Common myeloid progenitor, CD34-positive (primary cell): ENCODE measurements at regions not wholly inside any gene's neighbourhood (a gene's known extent, or its start where the extent isn't known, plus 50 kb on each side); places are given as distances from the start of the nearest gene placed in this dataset.

Source experiments
- CTCF ChIA-PET: fragments of 350-600 bp; sonication (Branson Sonifier 250); formaldehyde crosslinking; loops from one replicate; lab custom pipeline; 2021; ENCODE audit warnings: antibody characterized with exemption; lab: Charles Lee
- POLR2A ChIA-PET: fragments of 350-600 bp; sonication (Branson Sonifier 250); formaldehyde crosslinking; loops from one replicate; lab custom pipeline; 2021; ENCODE audit warnings: antibody characterized with exemption; lab: Charles Lee
- DNase-seq, 3 donors: peaks; one replicate each; pipeline versions ENCODE4 v3.0.0 to v3.0.0-alpha.2; 2013
- H3K27ac ChIP-seq, 2 experiments: 1 replicate in 1 of 2; 2 replicates in 1 of 2; pipeline ENCODE4 v1.7.0; 2013; ENCODE audit warnings: inconsistent platforms in 2 of 2, low read length in 2 of 2, mild to moderate bottlenecking in 2 of 2, low read depth in 1 of 2, moderate library complexity in 1 of 2; ENCODE audit not compliant: severe bottlenecking in 2 of 2, insufficient read depth in 1 of 2, poor library complexity in 1 of 2
- H3K27me3 ChIP-seq, 5 experiments: replicated peaks in 2 of 5; 1 replicate in 3 of 5; 2 replicates in 2 of 5; pipeline versions ENCODE4 v1.6.1 to v1.7.0; 2013; ENCODE audit warnings: low read length in 4 of 5, mild to moderate bottlenecking in 2 of 5, moderate library complexity in 2 of 5, inconsistent platforms in 1 of 5; ENCODE audit not compliant: insufficient read depth in 5 of 5, control insufficient read depth in 4 of 5
- H3K36me3 ChIP-seq, 4 experiments: 1 replicate in 2 of 4; 2 replicates in 2 of 4; pipeline versions ENCODE4 v1.6.1 to v1.7.0; 2013; ENCODE audit warnings: low read length in 3 of 4, control low read depth in 1 of 4, mild to moderate bottlenecking in 1 of 4; ENCODE audit not compliant: control insufficient read depth in 4 of 4, insufficient read depth in 4 of 4
- H3K4me1 ChIP-seq, 4 experiments: 1 replicate in 3 of 4; 2 replicates in 1 of 4; pipeline versions ENCODE4 v1.6.1 to v1.7.1; 2013; ENCODE audit warnings: low read length in 3 of 4, mild to moderate bottlenecking in 3 of 4, control low read depth in 1 of 4, inconsistent platforms in 1 of 4, moderate library complexity in 1 of 4; ENCODE audit not compliant: control insufficient read depth in 4 of 4, insufficient read depth in 4 of 4; ENCODE audit errors: control extremely low read depth in 1 of 4
- H3K4me3 ChIP-seq, 7 experiments: 1 replicate in 4 of 7; 2 replicates in 3 of 7; pipeline versions ENCODE4 v1.5.1 to v1.7.0; 2013; ENCODE audit warnings: mild to moderate bottlenecking in 7 of 7, low read length in 6 of 7, moderate library complexity in 6 of 7, inconsistent platforms in 2 of 7, low read depth in 2 of 7, control low read depth in 1 of 7; ENCODE audit not compliant: insufficient read depth in 4 of 7, control insufficient read depth in 1 of 7; ENCODE audit errors: extremely low read depth in 1 of 7
- H3K9me3 ChIP-seq, 5 experiments: 1 replicate in 4 of 5; 2 replicates in 1 of 5; pipeline versions ENCODE4 v1.6.1 to v1.7.1; 2013; ENCODE audit warnings: low read length in 4 of 5, mild to moderate bottlenecking in 2 of 5, inconsistent platforms in 1 of 5, low read depth in 1 of 5, moderate library complexity in 1 of 5; ENCODE audit not compliant: control insufficient read depth in 4 of 5, insufficient read depth in 2 of 5; ENCODE audit errors: control extremely low read depth in 1 of 5
- WGBS: methylation state at CpG from one replicate; pipeline ENCODE4 v1.1.5; 2013; ENCODE audit not compliant: insufficient coverage; 5-methylcytosine and 5-hydroxymethylcytosine counted together

GRCh38 chr5:172581315-172581714, 59.7 kb upstream of the NEURL1B start:
- Histone ChIP-seq H3K27me3 (peaks cover 0 to 4% (median 0%) of the 10 kb centered on the region in 5 experiments), H3K27ac (no peak overlapping the region), H3K4me3 (no peak overlapping the region), H3K36me3 (no peaks in the 10 kb centered on the region), H3K9me3 (no peaks in the 10 kb centered on the region), H3K4me1 (no peaks in the 10 kb centered on the region)
- no peak for DNase-seq
- ChIA-PET POLR2A (no interaction called here), CTCF (no interaction called here)
- 17% methylated on average over 2 of the region's 4 CpGs for WGBS

GRCh38 chr5:172579403-172579990, 61.6 kb upstream of the NEURL1B start:
- Histone ChIP-seq H3K27me3 (peaks cover 0 to 4% (median 0%) of the 10 kb centered on the region in 5 experiments), H3K9me3 (no peaks in the 10 kb centered on the region), H3K36me3 (no peaks in the 10 kb centered on the region), H3K27ac (no peak overlapping the region), H3K4me3 (no peak overlapping the region), H3K4me1 (peaks cover 0 to 3% (median 1%) of the 10 kb centered on the region in 4 experiments)
- DNase-seq: no peak
- WGBS: 86% methylated on average over 4 of the region's 5 CpGs
- ChIA-PET POLR2A (no interaction called here), CTCF (interaction anchor here (2.5 kb wide), 1 partner anchor 13 kb away, joined by 8 read pairs; no protein-coding TSS in a partner anchor)

GRCh38 chr5:172577267-172577909, 63.7 kb upstream of the NEURL1B start:
- ChIA-PET POLR2A (no interaction called here), CTCF (interaction anchor here (0.7 to 1.3 kb wide), 5 partner anchors 10 to 121 kb away, joined by 3 to 4 read pairs (median 3); no protein-coding TSS in a partner anchor)
- peaks cover 0 to 2% (median 0%) of the 10 kb centered on the region in 5 experiments for H3K27me3 ChIP-seq
- WGBS: 90% methylated on average over 2 of the region's 7 CpGs
- H3K27ac ChIP-seq: no peak overlapping the region
- DNase-seq: no peak
- no peak overlapping the region for H3K4me3 ChIP-seq
- no peaks in the 10 kb centered on the region for H3K36me3 ChIP-seq
- peaks cover 0 to 13% (median 8%) of the 10 kb centered on the region in 4 experiments for H3K4me1 ChIP-seq
- no peaks in the 10 kb centered on the region for H3K9me3 ChIP-seq

- H3K27ac ChIP-seq: no peak overlapping the region
- peaks cover 0 to 20% (median 14%) of the 10 kb centered on the region in 4 experiments for H3K4me1 ChIP-seq
- no peaks in the 10 kb centered on the region for H3K27me3 ChIP-seq
- ChIA-PET CTCF (interaction anchor here (1.3 kb wide), 1 partner anchor 116 kb away, joined by 3 read pairs; no protein-coding TSS in a partner anchor), POLR2A (no interaction called here)
- H3K36me3 ChIP-seq: no peaks in the 10 kb centered on the region
- H3K9me3 ChIP-seq: no peaks in the 10 kb centered on the region
- WGBS: 96% methylated on average over 9 of the region's 10 CpGs
- DNase-seq: no peak
- no peak overlapping the region for H3K4me3 ChIP-seq
Measured at GRCh38 chr5:172575816-172576545, 65.1 kb upstream of the NEURL1B start.

GRCh38 chr5:172575416-172575815, 65.6 kb upstream of the NEURL1B start:
- H3K27me3 ChIP-seq: no peaks in the 10 kb centered on the region
- H3K36me3 ChIP-seq: no peaks in the 10 kb centered on the region
- DNase-seq: no peak
- peaks cover 0 to 21% (median 14%) of the 10 kb centered on the region in 4 experiments for H3K4me1 ChIP-seq
- ChIA-PET CTCF (no interaction called here), POLR2A (no interaction called here)
- H3K27ac ChIP-seq: no peak overlapping the region
- H3K9me3 ChIP-seq: no peaks in the 10 kb centered on the region
- WGBS: 82% methylated on average over 7 of the region's 8 CpGs
- H3K4me3 ChIP-seq: no peak overlapping the region

- Histone ChIP-seq H3K4me1 (peaks cover 0 to 21% (median 14%) of the 10 kb centered on the region in 4 experiments), H3K27me3 (no peaks in the 10 kb centered on the region), H3K27ac (no peak overlapping the region), H3K4me3 (no peak overlapping the region), H3K36me3 (no peaks in the 10 kb centered on the region), H3K9me3 (no peaks in the 10 kb centered on the region)
- WGBS: no CpG with 5 or more reads among the region's 3 CpGs
- ChIA-PET POLR2A (no interaction called here), CTCF (no interaction called here)
- peak in 2 of 3 donors; percentile 58 to 66 for DNase-seq
Measured at GRCh38 chr5:172574871-172575223, 66.2 kb upstream of the NEURL1B start.
